PC-3 (cell line): ENCODE measurements at regions not wholly inside any gene's neighbourhood (a gene's known extent, or its start where the extent isn't known, plus 50 kb on each side); places are given as distances from the start of the nearest gene placed in this dataset.

Experiments used
- EZH2 ChIP-seq: fragments of 300-600 bp; sonication (generic); IDR thresholded peaks from one replicate; pipeline ENCODE4 v1.6.1; 2017; ENCODE audit warnings: antibody characterized with exemption, mild to moderate bottlenecking, low read length; ENCODE audit not compliant: unreplicated experiment
- TF ChIP-seq, protein P1 (sequence below): fragments of 300-600 bp; sonication (generic); conservative IDR thresholded peaks from 2 replicates; pipeline ENCODE4 v1.5.1; 2017; ENCODE audit warnings: antibody characterized with exemption, low read depth, mild to moderate bottlenecking, low read length

DNA sequence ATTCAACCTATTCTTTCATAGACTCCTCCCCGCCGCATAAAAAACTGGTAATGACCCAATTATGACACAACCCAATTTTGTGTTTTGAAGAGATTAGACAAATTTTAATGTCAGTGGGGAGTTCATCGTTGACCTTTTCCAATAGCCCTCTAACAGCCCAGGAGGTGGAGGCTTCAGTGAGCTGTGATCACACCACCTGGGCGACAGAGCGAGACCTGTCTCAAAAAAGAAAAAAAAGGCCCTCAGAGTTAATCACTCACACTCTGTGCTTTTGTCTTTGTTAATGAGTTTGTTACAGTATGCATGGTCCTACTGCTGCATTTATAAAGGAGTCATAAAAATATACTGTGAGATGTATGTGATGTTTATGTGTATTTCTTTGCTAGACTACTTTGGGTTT is 510.6 kb downstream of the CPS1 start:
- TF ChIP-seq EZH2, result no peak
- TF ChIP-seq, protein P1, sequence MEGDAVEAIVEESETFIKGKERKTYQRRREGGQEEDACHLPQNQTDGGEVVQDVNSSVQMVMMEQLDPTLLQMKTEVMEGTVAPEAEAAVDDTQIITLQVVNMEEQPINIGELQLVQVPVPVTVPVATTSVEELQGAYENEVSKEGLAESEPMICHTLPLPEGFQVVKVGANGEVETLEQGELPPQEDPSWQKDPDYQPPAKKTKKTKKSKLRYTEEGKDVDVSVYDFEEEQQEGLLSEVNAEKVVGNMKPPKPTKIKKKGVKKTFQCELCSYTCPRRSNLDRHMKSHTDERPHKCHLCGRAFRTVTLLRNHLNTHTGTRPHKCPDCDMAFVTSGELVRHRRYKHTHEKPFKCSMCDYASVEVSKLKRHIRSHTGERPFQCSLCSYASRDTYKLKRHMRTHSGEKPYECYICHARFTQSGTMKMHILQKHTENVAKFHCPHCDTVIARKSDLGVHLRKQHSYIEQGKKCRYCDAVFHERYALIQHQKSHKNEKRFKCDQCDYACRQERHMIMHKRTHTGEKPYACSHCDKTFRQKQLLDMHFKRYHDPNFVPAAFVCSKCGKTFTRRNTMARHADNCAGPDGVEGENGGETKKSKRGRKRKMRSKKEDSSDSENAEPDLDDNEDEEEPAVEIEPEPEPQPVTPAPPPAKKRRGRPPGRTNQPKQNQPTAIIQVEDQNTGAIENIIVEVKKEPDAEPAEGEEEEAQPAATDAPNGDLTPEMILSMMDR, result no peak
